Peyer's patch (tissue), 4 donors: ENCODE measurements at regions not wholly inside any gene's neighbourhood (a gene's known extent, or its start where the extent isn't known, plus 50 kb on each side); places are given as distances from the start of the nearest gene placed in this dataset.

Experiments used
- DNase-seq, 3 donors: peaks; one replicate each; pipeline ENCODE4 v3.0.0-alpha.2; 2017 to 2019
- H3K27ac ChIP-seq, 4 donors: fragments of 200-600 bp; sonication (generic); one replicate each; pipeline ENCODE4 v1.5.1; 2016 to 2019
- H3K27me3 ChIP-seq, 2 donors: fragments of 200-600 bp; sonication (generic); one replicate each; pipeline ENCODE4 v1.5.1; 2019
- H3K36me3 ChIP-seq, 3 donors: fragments of 200-600 bp; sonication (generic); one replicate each; pipeline ENCODE4 v1.5.1; 2016 to 2019
- H3K4me1 ChIP-seq, 4 donors: fragments of 200-600 bp; sonication (generic); one replicate each; pipeline ENCODE4 v1.5.1; 2016 to 2019
- H3K4me3 ChIP-seq, 4 donors: fragments of 200-600 bp; sonication (generic); 1 replicate in 3 of 4; 2 replicates in 1 of 4; pipeline ENCODE4 v1.5.1; 2016 to 2019; ENCODE audit warnings: mild to moderate bottlenecking in 1 of 4
- H3K9me3 ChIP-seq, 4 donors: fragments of 200-600 bp; sonication (generic); one replicate each; pipeline ENCODE4 v1.5.1; 2016 to 2019; ENCODE audit warnings: mild to moderate bottlenecking in 1 of 4
- POLR2A ChIP-seq, 2 donors: fragments of 450-650 bp; IDR thresholded peaks; one replicate each; pipeline ENCODE4 v1.5.1; 2017; ENCODE audit warnings: antibody characterized with exemption in 2 of 2, mild to moderate bottlenecking in 2 of 2, moderate library complexity in 2 of 2
- TF ChIP-seq, protein P1 (sequence below), 6 experiments: fragments of 450-650 bp in 4 of 6; fragments of 200-600 bp in 2 of 6; sonication (generic) in 1 of 6; IDR thresholded peaks; one replicate each; pipeline ENCODE4 v1.5.1; 2017 to 2019; ENCODE audit warnings: antibody characterized with exemption in 6 of 6, mild to moderate bottlenecking in 3 of 6, moderate library complexity in 1 of 6

DNA sequence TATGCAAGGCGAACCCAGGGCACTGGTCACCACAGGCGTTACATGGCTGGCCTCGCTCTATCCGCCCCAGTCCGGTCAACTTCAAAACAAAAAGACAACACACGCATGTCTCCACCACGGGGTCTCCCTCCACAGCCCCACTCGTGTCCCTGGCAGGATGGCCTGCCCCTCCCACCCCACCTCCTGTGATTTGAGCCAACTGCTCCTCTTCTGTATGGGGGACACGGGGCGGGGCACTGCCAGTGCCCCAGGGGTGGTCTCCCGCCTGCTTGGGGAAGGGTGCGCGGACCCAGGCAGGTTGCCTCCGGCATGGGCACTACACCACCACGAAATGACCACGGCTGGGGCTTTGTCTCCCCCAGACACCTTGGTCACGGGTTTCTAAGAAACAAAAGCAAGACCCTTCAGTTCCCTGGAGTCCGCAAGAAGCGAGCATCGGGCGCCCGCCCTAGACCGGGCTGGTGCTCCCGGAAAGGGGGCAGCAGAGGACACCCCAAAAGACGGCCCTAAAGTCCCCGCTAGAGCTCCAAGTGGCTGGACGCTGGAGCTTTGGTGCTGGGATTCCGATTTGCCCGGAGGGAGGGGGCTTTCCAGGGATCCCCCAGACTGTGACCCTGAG is 219.3 kb upstream of the PRICKLE2 start:
- no peak for DNase-seq
- Histone ChIP-seq H3K36me3 (no peaks in the 10 kb centered on the region), H3K9me3 (no peaks in the 10 kb centered on the region), H3K4me1 (peaks cover 0 to 6% (median 0%) of the 10 kb centered on the region in 4 donors), H3K27me3 (peaks cover 0 to 4% of the 10 kb centered on the region in 2 donors), H3K4me3 (peak overlapping the region; percentile 28 to 54 (median 36)), H3K27ac (peak overlapping the region in 1 of 4 donors; percentile 31)
- TF ChIP-seq, protein P1, sequence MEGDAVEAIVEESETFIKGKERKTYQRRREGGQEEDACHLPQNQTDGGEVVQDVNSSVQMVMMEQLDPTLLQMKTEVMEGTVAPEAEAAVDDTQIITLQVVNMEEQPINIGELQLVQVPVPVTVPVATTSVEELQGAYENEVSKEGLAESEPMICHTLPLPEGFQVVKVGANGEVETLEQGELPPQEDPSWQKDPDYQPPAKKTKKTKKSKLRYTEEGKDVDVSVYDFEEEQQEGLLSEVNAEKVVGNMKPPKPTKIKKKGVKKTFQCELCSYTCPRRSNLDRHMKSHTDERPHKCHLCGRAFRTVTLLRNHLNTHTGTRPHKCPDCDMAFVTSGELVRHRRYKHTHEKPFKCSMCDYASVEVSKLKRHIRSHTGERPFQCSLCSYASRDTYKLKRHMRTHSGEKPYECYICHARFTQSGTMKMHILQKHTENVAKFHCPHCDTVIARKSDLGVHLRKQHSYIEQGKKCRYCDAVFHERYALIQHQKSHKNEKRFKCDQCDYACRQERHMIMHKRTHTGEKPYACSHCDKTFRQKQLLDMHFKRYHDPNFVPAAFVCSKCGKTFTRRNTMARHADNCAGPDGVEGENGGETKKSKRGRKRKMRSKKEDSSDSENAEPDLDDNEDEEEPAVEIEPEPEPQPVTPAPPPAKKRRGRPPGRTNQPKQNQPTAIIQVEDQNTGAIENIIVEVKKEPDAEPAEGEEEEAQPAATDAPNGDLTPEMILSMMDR (IDR thresholded peaks at IDR 0.05): no peak
- TF ChIP-seq POLR2A (IDR thresholded peaks at IDR 0.05): no peak

DNA sequence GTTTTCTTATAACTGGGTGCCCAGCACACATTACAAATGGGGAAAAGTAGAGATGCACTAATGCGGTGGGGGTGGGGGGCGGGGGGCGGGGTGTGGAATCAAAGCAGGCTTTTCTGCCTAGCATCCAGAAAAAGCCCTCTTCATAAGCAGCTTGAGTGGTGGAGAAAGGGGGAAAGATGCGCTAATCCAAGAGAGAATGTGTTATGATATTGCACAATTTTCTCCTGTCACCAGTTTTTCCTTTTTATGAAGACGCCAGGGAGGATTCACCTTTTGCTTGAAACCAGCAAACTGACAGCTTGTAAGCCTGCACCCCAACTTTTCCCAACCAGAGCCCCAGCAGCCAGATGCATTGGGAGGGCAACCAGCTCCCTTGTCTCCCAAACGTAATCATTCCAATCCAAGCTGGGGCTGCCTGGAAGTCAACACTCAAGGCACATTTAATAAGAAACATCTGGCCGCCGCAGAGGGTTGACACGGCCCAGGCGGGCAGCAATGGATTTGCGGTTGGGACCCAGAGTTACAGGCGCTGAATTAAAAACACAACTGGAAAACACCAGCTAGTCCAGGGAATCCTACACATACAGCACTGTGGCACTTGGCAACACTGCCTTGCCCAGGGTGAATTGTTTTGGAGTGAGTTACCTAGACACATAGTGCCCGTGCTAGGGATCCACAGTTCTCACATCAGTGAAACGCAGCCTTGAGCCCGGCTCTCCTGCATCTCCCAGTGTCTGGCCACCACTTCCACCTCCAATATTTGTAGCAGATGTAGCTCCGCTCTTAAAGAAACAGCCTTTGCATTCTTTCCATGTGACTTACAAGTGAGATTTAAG is 218.5 kb upstream of the PRICKLE2 start:
- H3K4me3 ChIP-seq: peak overlapping the region in 1 of 4 donors; percentile 44
- no peak for DNase-seq

DNA sequence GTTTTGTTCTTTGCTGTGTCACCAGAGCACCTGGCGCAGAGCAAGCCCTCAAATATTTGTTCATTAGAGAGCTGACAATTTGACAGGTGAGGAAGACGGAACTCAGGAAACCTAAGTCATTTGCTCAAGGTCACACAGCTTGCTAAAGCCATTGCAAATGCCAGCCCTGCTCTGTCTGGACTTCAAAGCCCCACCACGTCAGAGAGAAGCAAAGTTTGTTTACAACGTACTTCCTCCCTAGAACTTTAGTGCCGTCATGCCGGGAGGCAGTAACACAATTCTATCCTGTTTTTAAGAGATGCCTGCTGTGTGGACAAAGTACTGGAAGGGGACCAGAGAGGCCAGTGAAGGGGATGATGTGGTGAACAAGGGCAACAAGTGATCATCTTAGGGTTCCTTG is 216.6 kb upstream of the PRICKLE2 start:
- Histone ChIP-seq H3K9me3 (no peaks in the 10 kb centered on the region), H3K4me3 (no peak overlapping the region), H3K4me1 (peaks cover 0 to 6% (median 0%) of the 10 kb centered on the region in 4 donors), H3K27ac (no peak overlapping the region), H3K27me3 (peaks cover 0 to 4% of the 10 kb centered on the region in 2 donors), H3K36me3 (no peaks in the 10 kb centered on the region)
- no peak for DNase-seq
- no peak for TF ChIP-seq POLR2A (IDR thresholded peaks at IDR 0.05)

More for the DNA sequence above, 218.5 kb upstream of the PRICKLE2 start:
- Histone ChIP-seq H3K27ac (peak overlapping the region in 2 of 4 donors; percentile 16 to 46), H3K9me3 (no peaks in the 10 kb centered on the region), H3K36me3 (no peaks in the 10 kb centered on the region), H3K4me1 (peaks cover 0 to 6% (median 0%) of the 10 kb centered on the region in 4 donors), H3K27me3 (peaks cover 0 to 4% of the 10 kb centered on the region in 2 donors)
- TF ChIP-seq, protein P1 (IDR thresholded peaks at IDR 0.05): no peak
- no peak for TF ChIP-seq POLR2A (IDR thresholded peaks at IDR 0.05)

DNA sequence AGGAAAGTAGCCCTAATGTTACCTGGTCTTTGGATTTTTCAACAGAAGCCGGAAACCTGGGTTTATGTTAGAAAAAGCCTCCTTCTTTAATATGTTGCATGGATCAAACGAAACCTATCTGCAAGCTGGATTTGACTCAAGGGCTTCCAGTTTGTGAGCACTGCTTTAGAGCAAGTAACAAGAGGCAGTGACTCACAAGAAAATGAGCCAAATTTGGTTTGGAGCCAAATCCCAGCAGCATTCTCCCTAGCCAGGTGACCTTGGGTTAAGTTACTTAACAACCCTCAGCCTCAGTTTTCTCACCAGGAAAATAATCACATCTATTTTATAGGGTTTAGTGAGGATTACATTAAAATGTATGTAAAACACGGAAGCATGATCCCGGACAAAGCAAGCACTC is 215.2 kb upstream of the PRICKLE2 start:
- TF ChIP-seq, protein P1 (IDR thresholded peaks at IDR 0.05): no peak
- no peak for TF ChIP-seq POLR2A (IDR thresholded peaks at IDR 0.05)
- H3K27me3 ChIP-seq: peaks cover 0 to 4% of the 10 kb centered on the region in 2 donors
- no peaks in the 10 kb centered on the region for H3K36me3 ChIP-seq
- no peaks in the 10 kb centered on the region for H3K9me3 ChIP-seq
- H3K4me3 ChIP-seq: no peak overlapping the region
- H3K27ac ChIP-seq: no peak overlapping the region
- DNase-seq: no peak
- peaks cover 0 to 6% (median 0%) of the 10 kb centered on the region in 4 donors for H3K4me1 ChIP-seq

- no peak for DNase-seq
- H3K27ac ChIP-seq: no peak overlapping the region
- no peak overlapping the region for H3K4me3 ChIP-seq
- H3K36me3 ChIP-seq: no peaks in the 10 kb centered on the region
- peaks cover 0 to 4% of the 10 kb centered on the region in 2 donors for H3K27me3 ChIP-seq
- H3K4me1 ChIP-seq: no peaks in the 10 kb centered on the region
- H3K9me3 ChIP-seq: no peaks in the 10 kb centered on the region
- no peak for TF ChIP-seq POLR2A (IDR thresholded peaks at IDR 0.05)
- TF ChIP-seq, protein P1 (IDR thresholded peaks at IDR 0.05): no peak
Observed at GRCh38 chr3:64438812-64439211, 213.5 kb upstream of the PRICKLE2 start.

GRCh38 chr3:64438066-64438465 is 212.8 kb upstream of the PRICKLE2 start:
- TF ChIP-seq POLR2A (IDR thresholded peaks at IDR 0.05): no peak
- TF ChIP-seq, protein P1 (IDR thresholded peaks at IDR 0.05): no peak
- Histone ChIP-seq H3K36me3 (no peaks in the 10 kb centered on the region), H3K4me1 (no peaks in the 10 kb centered on the region), H3K27ac (no peak overlapping the region), H3K9me3 (no peaks in the 10 kb centered on the region), H3K4me3 (no peak overlapping the region), H3K27me3 (peaks cover 0 to 4% of the 10 kb centered on the region in 2 donors)
- no peak for DNase-seq
